H1 (cell line): ENCODE measurements at regions not wholly inside any gene's neighbourhood (a gene's known extent, or its start where the extent isn't known, plus 50 kb on each side); places are given as distances from the start of the nearest gene placed in this dataset.

Experiments used
- ATF3 ChIP-seq: IDR thresholded peaks from 2 replicates; pipeline ENCODE4 v1.6.1; 2011; ENCODE audit warnings: low read depth, mild to moderate bottlenecking, low read length; ENCODE audit not compliant: insufficient read depth
- EZH2 ChIP-seq: fragments of 200-600 bp; sonication (generic); IDR thresholded peaks from 2 replicates; pipeline ENCODE4 v1.7.1; 2012; ENCODE audit warnings: low read depth, mild to moderate bottlenecking, moderate library complexity, low read length, inconsistent platforms; ENCODE audit not compliant: severe bottlenecking
- SIN3A ChIP-seq, 2 experiments: IDR thresholded peaks in 1 of 2; conservative IDR thresholded peaks in 1 of 2; 2 replicates each; pipeline ENCODE4 v1.6.1; 2011 to 2012; ENCODE audit warnings: low read length in 2 of 2, improper control_type of control experiment in 1 of 2, low read depth in 1 of 2, mild to moderate bottlenecking in 1 of 2
- ZNF274 ChIP-seq: IDR thresholded peaks from 2 replicates; pipeline ENCODE4 v1.7.0; 2012; ENCODE audit warnings: low read length, borderline replicate concordance; ENCODE audit errors: extremely low read depth

GRCh38 chr13:108477376-108477775 lies 152.0 kb upstream of the MYO16 start (continued):
- TF ChIP-seq ZNF274 (no peak), EZH2 (no peak), SIN3A (conservative IDR thresholded peaks at IDR 0.05 in 1 of 2, IDR thresholded peaks at IDR 0.05 in 1 of 2; ENCODE audit: low read depth in 1 of 2, low read length in 2 of 2) (no peak), ATF3 (no peak)
